GM18873 (cell line): ENCODE measurements at regions not wholly inside any gene's neighbourhood (a gene's known extent, or its start where the extent isn't known, plus 50 kb on each side); places are given as distances from the start of the nearest gene placed in this dataset.
"Not testable (repeated sequence)": the region's sequence is repeated elsewhere in the genome, so short reads cannot be mapped to it uniquely, and the experiment has no call there.

Source experiments
- ATAC-seq: cut with Tn5 transposase; IDR thresholded peaks from one replicate; pipeline ENCODE4 v1.9.1; 2021; ENCODE audit warnings: mild to moderate bottlenecking, moderate library complexity, moderate number of reproducible peaks; ENCODE audit not compliant: unreplicated experiment, low FRiP score

- ATAC-seq, result no peak
These were observed 148.7 kb downstream of the KCNJ2 start for GRCh38 chr17:70318051-70318450.

- ATAC-seq, result no peak
These were observed 150.2 kb downstream of the KCNJ2 start for GRCh38 chr17:70319516-70319915.

GRCh38 chr17:70320673-70321345 lies 151.5 kb downstream of the KCNJ2 start:
- ATAC-seq, result no peak

- no peak for ATAC-seq
These were observed 152.0 kb downstream of the KCNJ2 start for GRCh38 chr17:70321352-70321751.

GRCh38 chr17:70323269-70323668 lies 153.9 kb downstream of the KCNJ2 start:
- ATAC-seq, result no peak

GRCh38 chr17:70324031-70324430 lies 154.7 kb downstream of the KCNJ2 start:
- no peak for ATAC-seq

GRCh38 chr17:70327279-70327678 lies 157.9 kb downstream of the KCNJ2 start:
- no peak for ATAC-seq

- no peak for ATAC-seq
These were observed 158.4 kb downstream of the KCNJ2 start for GRCh38 chr17:70327723-70328122.

- no peak for ATAC-seq
These were observed 160.4 kb downstream of the KCNJ2 start for GRCh38 chr17:70329721-70330120.

GRCh38 chr17:70331066-70331465 lies 161.7 kb downstream of the KCNJ2 start:
- ATAC-seq, result not testable (repeated sequence)

GRCh38 chr17:70332356-70333210 lies 163.3 kb downstream of the KCNJ2 start:
- no peak for ATAC-seq

- no peak for ATAC-seq
These were observed 167.1 kb downstream of the KCNJ2 start for GRCh38 chr17:70336411-70336810.

- ATAC-seq, result no peak
These were observed 169.6 kb downstream of the KCNJ2 start for GRCh38 chr17:70338946-70339354.

GRCh38 chr17:70343114-70343513 lies 173.8 kb downstream of the KCNJ2 start:
- ATAC-seq, result no peak

GRCh38 chr17:70344386-70345060 lies 175.2 kb downstream of the KCNJ2 start:
- ATAC-seq, result no peak

- ATAC-seq, result no peak
These were observed 175.7 kb downstream of the KCNJ2 start for GRCh38 chr17:70345061-70345460.

GRCh38 chr17:70352834-70353233 lies 183.5 kb downstream of the KCNJ2 start:
- ATAC-seq, result no peak

GRCh38 chr17:70353408-70354092 lies 184.2 kb downstream of the KCNJ2 start:
- no peak for ATAC-seq

GRCh38 chr17:70355185-70355584 lies 185.9 kb downstream of the KCNJ2 start:
- no peak for ATAC-seq

GRCh38 chr17:70357190-70357589 lies 187.9 kb downstream of the KCNJ2 start:
- ATAC-seq, result no peak
